Superior temporal gyrus (tissue), 1 donor: ENCODE measurements at regions not wholly inside any gene's neighbourhood (a gene's known extent, or its start where the extent isn't known, plus 50 kb on each side); places are given as distances from the start of the nearest gene placed in this dataset.
"Not testable (repeated sequence)": the region's sequence is repeated elsewhere in the genome, so short reads cannot be mapped to it uniquely, and the experiment has no call there.

Experiments used
- DNase-seq: peaks from one replicate; pipeline ENCODE4 v3.0.0-alpha.2; 2016; ENCODE audit errors: extremely low spot score

DNA sequence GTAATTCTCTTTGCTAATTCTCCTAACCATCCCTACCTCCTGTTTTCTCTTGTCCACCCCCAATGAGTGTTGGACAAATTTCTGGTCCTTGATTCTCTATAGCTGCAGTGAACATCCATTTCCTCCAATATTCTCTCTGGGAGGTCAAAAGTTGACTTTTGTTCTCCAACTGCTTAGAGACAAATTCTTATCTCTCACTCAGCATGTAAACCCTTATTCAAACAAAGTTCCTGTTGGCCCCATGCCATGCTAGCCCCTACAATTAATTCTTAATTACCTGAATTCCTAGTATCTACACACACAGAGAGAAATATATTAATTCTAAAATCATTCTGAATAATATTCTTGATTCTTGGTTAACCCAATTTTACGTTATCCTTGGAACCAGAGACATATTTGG lies 472.9 kb upstream of the ACTBL2 start:
- no peak for DNase-seq

DNA sequence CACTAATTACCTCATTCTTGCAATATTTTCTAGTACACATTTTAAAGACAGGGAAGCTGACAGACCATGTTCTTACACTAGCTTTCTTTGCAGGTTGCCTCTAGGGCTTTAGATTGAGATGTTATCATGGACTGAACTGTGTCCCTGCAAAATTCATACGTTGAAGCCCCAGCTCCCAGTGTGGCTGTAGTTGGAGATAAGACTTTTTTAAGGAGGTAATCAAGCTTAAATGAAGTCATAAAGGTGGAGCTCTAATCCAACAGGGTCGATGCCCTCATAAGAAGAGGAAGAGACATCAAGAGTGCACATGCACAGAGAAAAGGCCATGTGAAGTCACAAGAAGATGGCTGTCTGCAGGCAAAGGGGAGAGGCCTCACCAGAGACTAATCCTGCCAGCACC lies 471.2 kb upstream of the ACTBL2 start:
- no peak for DNase-seq

DNA sequence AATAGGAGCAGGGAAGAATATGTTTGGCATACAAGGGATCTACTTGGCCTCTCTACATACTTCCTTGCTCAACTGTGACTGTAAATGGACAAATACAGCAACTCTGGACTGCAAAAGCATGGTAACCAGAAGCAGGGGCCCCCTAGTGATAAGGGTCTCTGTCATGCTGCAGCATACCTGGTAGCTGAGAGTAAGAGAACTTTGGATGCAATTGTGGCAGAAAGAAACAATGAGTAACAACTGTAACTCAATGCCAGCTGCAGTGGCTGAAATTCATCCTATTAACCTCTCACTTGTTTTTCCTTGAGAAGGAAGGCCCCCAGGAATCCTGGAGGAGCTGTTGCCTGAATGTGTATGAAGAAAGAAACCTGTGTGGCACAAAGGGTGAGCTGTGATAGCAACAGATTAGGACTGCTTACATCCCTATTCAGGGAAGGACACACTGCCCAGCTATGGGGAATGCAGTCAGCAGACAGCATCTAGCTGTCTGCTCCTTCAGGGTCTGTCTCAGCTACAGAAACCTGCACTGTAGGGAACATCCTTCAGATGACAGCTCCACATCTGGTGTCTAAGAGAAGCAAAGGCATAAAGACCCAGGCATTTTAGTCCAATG lies 468.1 kb upstream of the ACTBL2 start:
- DNase-seq: no peak

DNA sequence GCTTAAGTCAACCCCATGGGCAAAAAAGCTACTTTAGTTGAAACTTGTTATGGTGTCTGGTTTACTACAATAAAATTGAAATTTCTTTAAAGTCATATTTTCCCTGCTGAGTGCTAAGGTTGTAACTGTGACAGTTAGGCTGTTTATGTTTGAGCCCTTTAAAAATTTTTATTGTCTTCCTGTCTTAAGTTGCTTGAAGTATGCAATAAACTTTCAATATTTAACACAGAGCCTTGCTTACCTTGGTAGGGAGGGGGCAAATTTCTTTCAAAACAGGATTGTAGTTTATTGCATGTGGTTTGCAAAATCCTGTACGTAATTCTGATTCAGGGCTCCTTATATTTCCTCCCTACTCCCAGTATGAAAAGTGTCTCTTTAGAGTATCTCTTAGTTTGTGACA lies 465.5 kb upstream of the ACTBL2 start:
- DNase-seq: no peak

DNA sequence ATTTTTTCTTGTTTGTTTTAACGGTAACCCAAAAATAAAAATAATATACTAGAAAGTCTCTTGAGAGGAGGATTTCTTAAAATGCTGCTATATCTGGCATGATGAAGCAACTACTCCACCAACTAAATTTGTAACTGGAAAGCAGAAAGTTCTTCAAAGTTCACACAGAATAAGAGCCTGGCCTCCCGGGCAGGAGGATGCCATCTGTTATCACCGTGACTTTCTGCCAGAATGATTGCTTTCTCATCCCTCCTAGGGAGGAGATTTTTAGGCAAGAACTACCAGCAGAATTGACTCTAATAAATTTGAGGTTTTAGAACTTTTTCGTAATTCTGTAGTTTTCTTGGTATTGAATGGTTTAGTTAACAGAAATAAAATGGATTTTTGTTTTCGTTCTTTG lies 464.6 kb upstream of the ACTBL2 start:
- DNase-seq: no peak

DNA sequence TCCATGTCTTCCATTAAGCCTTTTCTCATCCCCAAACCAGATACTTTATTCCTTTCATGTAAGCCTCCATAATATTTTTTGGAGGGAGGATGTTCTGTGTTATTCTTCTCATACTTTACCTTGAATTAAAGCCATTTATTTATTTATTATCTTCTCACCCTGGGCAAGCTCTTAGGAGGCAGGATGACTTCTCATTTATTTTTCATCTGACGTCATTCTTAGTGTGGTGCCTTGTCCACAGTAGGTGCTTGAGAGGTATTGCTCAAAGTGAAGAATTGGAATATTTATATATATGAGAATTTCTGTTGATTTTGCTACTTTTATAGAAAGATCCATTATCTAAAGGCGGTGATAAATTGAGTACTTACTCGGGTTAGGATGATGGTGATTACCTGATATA lies 458.3 kb upstream of the ACTBL2 start:
- DNase-seq: no peak

DNA sequence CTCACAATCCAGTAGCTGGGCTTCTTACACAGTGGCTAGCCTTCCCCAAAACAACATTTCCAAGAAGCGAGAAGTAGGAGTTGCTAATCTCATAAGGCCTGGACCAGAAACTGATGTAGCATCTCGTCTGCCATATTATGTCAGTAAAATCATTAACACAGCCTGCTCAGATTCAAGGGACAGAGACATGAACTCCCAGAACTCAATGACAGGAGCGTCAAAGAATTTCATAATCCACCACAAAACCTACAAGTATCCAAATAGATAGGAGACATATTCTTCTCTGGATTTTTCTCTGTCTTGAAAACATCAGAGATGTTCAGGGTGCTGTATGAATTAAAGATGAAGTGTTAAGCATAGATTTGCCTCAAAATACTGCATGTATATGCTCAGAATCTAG lies 457.6 kb upstream of the ACTBL2 start:
- DNase-seq: no peak

DNA sequence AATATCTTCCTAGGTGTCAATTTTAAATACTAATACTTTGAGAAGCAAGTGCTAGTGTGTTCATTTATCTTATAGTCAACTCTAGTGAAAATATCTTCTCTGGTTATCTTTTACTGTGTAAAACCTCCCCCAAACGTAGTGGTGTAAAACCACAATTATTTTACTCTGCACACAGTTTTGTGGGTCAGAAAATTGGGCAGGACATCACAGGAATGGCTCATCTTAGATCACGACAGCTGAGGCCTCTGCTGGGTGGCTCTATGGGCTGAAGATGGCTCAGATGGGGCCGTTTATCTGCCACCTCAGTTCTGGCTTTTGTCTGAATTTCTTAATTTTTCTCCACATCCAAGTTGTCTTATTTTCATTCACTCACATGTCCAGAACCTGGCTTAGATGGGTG lies 457.2 kb upstream of the ACTBL2 start:
- DNase-seq: no peak

DNA sequence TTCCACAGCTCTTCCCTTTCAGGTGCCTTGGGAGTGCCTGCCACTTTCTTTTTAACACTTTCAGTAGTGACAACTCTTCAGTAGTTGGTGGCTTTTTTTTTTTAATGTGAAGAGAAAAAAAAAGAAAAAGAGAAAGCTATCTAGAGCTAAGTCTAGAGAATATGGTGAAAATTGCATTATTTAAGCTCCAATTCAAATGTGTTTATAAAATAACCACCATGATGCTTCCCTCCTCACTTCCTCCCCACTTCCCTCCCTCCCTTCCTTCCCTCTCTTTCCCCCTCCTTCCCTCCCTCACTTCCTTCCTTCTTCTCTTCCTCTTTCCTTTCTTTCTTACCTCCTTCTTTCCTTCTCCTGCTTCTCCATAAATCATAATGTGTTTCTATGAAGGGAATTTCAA lies 456.7 kb upstream of the ACTBL2 start:
- no peak for DNase-seq

DNA sequence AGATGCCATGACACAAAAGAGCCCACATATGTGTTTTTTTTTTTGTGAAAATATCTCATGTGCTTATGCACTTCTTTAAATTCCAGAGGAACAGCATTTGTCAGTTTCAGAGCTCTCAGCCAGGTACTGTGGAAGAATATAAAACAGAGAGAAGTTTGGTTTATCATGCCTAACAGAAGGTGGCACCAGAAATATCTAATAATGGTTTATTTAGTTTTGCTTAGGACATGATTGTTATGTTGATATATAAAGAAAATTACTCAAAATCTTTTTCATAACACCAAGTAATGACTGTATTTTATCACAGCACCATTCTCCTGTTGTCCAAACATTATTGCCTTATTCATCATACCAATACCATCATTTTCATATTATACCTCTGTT lies 455.6 kb upstream of the ACTBL2 start:
- DNase-seq: no peak

DNA sequence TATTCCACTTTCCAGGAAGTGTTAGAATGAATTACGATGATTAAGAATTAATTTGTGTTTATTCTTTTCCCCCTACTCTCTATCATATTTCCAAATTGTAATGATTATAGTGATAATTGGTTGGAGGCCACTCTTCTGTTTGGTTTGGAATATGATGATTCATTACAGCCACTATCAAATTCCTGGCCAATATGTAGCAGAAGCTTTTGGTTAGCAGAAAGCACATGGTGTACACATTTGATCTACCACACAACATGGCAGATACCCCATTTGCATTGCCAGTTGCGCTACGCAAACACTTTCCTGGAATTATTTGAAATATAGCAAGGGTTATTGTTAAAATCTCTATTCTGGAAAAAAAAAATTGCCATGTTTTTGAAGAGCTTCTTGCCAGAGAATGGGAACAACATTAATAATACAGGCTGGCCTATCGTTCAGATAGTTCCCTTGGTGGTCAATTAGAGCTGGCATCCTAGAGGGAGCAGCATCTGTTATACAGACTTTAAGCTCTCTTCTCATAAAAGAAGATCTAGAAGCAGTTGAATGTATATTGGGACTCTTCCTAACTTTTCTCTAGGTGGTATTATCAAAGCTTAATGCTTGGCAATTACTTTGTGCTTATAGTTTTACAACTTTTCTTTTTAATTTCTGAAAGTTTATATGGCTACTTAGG lies 455.0 kb upstream of the ACTBL2 start:
- no peak for DNase-seq

DNA sequence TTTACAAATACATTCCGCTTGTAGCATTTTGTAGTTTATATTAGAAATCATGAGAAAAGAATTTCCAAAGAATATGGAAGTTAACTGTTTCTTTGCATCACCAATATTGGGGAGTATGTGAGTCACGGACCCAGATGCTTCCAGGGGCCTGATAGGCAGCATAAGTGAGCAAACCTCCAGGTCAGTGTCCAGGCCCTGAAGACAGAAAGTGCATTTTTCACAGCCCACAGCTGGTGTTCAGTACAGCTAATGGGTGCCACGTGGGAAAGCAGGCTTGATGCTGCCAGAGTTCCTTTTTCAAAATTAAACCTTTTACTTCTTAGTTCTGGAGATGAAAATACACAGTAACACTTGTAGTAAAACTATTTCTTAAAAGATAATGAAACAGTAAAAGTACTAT lies 454.4 kb upstream of the ACTBL2 start:
- DNase-seq: no peak

DNA sequence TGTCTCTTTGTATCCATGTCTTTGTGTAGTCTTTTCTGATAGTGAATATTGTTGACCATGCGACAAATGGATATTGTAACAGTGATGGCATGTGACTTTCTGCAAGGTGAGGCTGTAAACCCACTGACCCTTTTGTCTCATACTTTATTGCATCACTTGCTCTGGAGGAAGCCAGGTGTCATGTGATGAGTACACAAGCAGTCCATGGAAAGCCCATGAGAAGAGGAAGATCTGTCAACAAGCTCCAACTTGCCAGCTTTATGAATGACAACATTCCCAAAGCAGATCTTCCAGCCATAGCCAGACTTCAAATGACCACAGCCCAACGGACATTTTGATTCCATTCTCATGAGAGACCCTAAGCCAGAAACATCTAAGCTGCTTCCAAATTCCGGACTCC lies 450.1 kb upstream of the ACTBL2 start:
- no peak for DNase-seq

DNA sequence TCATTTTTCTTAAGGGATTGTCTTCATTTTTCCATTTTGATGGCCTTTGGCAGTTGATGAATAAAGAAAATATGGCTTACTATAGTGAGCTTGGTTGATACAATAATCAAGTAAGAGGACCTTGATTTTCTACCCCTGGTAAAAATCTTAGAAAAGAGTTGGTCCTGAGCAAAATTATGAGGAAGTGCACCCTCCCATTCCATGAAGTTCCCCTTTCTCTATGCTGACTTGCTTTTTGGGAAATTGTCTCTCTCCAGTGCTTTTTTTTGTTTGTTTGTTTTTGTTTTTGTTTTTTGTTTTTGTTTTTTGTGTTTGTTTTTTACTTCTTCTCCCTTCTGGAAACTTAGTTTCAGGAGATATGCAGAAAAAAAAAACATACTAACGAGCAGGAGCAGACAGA lies 449.2 kb upstream of the ACTBL2 start:
- no peak for DNase-seq

DNA sequence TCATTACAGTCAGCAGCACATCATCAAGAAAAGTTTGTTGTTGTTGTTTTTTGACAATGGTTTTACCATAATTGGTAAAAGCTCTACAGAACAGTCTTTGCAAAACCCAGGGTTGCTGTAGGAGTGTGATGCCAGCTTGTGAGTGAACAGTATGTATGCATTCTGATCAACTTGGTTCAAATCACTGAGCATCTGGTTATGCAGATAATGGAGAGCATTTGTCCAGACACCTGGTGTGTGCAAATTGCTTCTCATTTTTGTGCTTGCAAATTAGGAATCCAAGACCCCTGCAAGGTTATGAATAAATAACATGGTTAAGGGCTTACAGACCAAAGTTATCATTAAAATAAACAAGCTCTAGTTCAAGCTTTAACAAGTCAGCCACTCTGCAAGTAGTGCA lies 448.7 kb upstream of the ACTBL2 start:
- peak; percentile 8 for DNase-seq

DNA sequence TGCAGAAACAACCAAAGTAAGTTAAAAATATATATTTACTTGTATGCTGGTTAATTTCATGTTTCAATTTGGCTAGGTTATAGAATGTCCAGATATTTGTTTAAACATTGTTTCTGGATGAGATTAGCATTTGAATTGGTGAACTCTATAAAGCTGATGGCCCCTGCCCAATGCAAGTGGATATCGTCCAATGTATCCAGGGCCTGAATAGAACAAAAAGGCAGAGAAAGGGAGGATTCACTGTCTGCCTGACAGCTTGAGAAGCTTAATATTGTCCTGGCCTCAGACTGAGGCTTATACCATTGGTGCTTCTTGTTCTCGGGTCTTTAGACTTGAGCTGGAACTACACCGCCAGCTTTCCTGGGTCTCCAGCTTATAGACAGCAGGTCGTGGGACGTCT lies 446.7 kb upstream of the ACTBL2 start:
- DNase-seq: no peak

DNA sequence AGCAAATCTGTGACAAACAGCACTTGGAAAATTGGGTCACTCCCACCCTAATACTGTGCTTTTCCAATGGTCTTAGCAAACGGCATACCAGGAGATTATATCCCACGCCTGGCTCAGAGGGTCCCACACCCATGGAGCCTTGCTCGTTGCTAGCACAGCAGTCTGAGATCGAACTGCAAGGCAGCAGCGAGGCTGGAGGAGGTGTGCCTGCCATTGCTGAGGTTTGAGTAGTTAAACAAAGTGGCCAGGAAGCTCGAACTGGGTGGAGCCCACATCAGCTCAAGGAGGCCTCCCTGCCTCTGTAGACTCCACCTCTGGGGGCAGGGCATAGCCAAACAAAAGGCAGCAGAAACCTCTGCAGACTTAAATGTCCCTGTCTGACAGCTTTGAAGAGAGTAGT lies 440.5 kb upstream of the ACTBL2 start:
- not testable (repeated sequence) for DNase-seq

DNA sequence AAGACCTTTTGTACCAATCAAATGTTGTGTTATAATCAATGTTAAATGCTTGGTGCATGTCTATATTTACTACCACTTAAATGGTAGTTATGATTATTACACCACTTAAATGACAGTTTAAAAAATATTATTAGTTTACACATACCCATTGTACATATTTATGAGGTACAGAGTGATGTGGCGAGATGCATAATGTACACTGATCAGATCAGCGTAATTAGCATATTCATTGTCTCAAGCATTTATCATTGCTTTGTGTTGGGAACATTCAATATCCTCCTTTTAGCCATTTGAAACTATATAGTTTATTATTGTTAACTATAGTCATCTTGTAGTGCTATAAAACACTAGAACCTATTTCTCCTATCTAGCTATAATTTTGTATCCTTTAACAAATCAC lies 434.4 kb upstream of the ACTBL2 start:
- DNase-seq: no peak

DNA sequence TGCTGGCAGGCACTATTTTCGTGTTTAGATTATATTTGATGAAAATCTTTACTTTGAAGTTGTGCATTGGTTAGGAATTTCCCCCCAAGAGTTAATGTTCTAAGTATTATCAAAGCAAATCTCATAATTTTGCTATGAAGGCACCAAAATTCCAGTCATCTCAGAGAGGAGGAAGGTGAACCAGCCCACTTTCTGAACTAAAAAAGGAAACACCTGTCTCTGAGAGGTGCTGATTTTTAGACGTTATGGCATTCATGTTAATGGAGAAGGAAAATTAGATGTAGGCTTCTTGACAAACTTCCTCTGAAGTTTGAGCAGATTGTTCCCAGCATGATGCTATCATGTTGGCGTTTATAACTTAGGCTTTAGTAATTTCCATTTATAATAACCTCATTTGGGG lies 432.9 kb upstream of the ACTBL2 start:
- DNase-seq: no peak

DNA sequence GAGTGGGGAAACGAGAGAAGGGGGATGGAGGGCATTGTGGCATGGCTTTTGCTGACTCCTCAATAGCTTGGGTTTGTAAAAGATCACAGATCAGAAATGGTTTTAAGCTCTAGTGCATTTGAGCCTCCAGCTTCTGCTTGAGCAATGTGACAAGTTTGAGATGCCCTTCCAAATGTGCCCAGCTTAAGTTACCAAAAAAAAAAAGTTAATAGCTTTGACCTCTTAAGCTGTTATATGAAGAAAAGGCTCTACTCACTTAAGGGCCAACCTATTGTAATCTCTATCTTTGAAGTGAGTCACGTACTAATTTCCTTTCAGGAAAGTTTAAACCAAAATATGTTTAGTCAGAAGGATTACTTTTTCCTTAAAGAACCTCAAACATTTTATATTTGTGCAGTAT lies 428.8 kb upstream of the ACTBL2 start:
- DNase-seq: no peak

DNA sequence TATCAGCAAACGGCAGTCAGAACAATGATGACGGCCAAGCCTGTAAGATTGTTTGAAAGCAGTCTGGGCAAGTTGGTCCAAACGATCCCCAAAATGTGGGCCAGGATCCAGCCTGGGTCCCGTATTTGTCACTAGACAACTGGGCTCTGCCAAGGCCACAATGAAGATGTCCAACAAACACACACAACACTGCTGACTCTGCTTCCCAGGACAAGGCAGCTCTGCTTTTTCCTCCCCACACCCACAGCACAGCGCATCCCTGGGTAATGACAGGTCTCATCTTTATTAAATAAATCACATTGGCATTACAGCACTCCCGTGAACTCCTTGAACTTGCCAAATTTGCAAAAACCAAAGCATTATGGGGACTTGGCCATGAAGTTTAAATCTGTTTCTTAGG lies 424.1 kb upstream of the ACTBL2 start:
- no peak for DNase-seq

DNA sequence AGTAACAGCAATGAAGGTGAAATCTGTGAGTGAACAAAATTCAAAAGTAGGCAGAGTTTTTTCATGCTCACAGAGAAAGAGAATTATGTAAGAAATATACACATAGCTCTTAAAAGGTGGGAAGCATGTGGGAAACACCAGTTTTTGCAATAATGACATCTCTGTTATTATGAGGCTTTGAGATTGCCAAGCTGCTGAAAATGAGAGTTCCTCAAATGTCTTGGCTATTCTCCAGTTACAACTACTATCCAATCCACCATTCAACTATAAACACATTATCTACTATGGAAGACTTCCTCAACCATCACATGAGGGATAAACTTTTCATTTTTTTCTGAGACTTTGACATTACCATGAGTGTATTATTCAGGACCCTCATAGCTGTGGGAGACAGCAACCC lies 420.8 kb upstream of the ACTBL2 start:
- no peak for DNase-seq

DNA sequence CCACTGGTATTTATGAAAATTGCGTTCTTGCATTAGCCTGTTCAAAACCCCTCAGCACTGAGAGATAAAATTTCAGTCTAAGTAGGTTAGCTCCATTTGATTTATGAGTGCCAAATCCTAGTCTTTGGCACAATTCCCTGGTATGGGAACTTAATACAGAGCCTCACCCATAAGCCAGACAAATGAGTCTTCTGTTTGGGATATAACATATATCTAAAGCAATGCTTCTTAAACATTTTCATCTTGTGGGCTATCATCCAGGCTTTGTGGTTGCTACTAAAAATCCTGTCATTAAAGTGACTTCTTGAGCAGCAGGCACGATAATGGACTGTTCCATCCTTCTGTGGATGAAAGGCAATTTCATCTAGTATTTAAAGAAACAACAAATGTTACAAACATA lies 419.5 kb upstream of the ACTBL2 start:
- DNase-seq: no peak

DNA sequence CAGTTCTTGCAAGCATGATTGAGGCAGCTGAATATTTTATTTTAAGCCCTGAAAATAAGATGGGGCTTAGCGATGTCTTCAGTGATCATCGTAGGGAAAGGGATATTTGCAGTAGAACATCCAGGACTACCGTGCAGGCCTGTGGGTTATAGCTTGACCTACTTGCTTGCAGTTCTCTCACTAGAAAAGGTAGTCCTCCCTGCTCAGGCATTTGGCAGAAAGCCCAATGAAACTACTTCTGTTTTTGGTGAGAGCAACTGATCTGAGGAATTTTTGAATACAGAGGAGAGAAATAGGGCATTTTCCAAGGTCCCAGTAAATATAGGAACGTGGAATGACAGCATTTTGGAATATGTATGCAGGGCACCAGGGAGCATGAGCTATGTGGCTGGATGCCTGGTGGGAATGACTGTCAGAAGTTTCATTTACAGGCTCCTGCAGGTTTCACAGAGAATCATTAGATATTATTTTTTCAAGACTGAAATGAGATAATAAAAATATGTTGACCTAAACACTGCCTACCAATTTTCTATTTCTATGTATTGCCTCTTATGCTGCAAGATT lies 417.9 kb upstream of the ACTBL2 start:
- peak; percentile 42 for DNase-seq
